GM18502 (cell line): ENCODE measurements at regions not wholly inside any gene's neighbourhood (a gene's known extent, or its start where the extent isn't known, plus 50 kb on each side); places are given as distances from the start of the nearest gene placed in this dataset.
A peak's percentile ranks its signal among the peaks of the same experiment; 100 is the strongest.
"Not testable (repeated sequence)": the region's sequence is repeated elsewhere in the genome, so short reads cannot be mapped to it uniquely, and the experiment has no call there.

Experiments used
- ATAC-seq: cut with Tn5 transposase; IDR thresholded peaks from one replicate; pipeline ENCODE4 v1.9.1; 2021; ENCODE audit warnings: mild to moderate bottlenecking; ENCODE audit not compliant: unreplicated experiment, poor library complexity

GRCh38 chr6:168180548-168181011 lies 101.6 kb upstream of the FRMD1 start:
- ATAC-seq = peak; percentile 49

GRCh38 chr6:168179702-168180382 lies 100.8 kb upstream of the FRMD1 start:
- no peak for ATAC-seq

- ATAC-seq = no peak
Measured at GRCh38 chr6:168179133-168179532, 100.1 kb upstream of the FRMD1 start.

- ATAC-seq = no peak
Measured at GRCh38 chr6:168177103-168177891, 98.3 kb upstream of the FRMD1 start.

- no peak for ATAC-seq
Measured at GRCh38 chr6:168171673-168172353, 92.8 kb upstream of the FRMD1 start.

- no peak for ATAC-seq
Measured at GRCh38 chr6:168170841-168171601, 92.0 kb upstream of the FRMD1 start.

- no peak for ATAC-seq
Measured at GRCh38 chr6:168169624-168170023, 90.6 kb upstream of the FRMD1 start.

GRCh38 chr6:168168936-168169335 lies 89.9 kb upstream of the FRMD1 start:
- not testable (repeated sequence) for ATAC-seq

- ATAC-seq = not testable (repeated sequence)
Measured at GRCh38 chr6:168168330-168168729, 89.3 kb upstream of the FRMD1 start.

- no peak for ATAC-seq
Measured at GRCh38 chr6:168167431-168168315, 88.7 kb upstream of the FRMD1 start.

- no peak for ATAC-seq
Measured at GRCh38 chr6:168166627-168167026, 87.6 kb upstream of the FRMD1 start.

GRCh38 chr6:168165891-168166290 lies 86.9 kb upstream of the FRMD1 start:
- ATAC-seq = no peak

GRCh38 chr6:168165373-168165772 lies 86.4 kb upstream of the FRMD1 start:
- ATAC-seq = no peak

- ATAC-seq = no peak
Measured at GRCh38 chr6:168164462-168165061, 85.5 kb upstream of the FRMD1 start.

GRCh38 chr6:168163096-168163731 lies 84.2 kb upstream of the FRMD1 start:
- no peak for ATAC-seq

GRCh38 chr6:168162366-168162765 lies 83.4 kb upstream of the FRMD1 start:
- no peak for ATAC-seq

- ATAC-seq = no peak
Measured at GRCh38 chr6:168161371-168161750, 82.3 kb upstream of the FRMD1 start.

- no peak for ATAC-seq
Measured at GRCh38 chr6:168160506-168161370, 81.7 kb upstream of the FRMD1 start.
